ENCODE measurements at regions not wholly inside any gene's neighbourhood (a gene's known extent, or its start where the extent isn't known, plus 50 kb on each side); places are given as distances from the start of the nearest gene placed in this dataset.

- TF ChIP-seq CTCF (IDR thresholded peaks at IDR 0.05; ENCODE audit: control extremely low read depth in 1 of 3, insufficient read depth in 1 of 3, low read depth in 1 of 3, low read length in 3 of 3), result no peak
- TF ChIP-seq POLR2A (IDR thresholded peaks at IDR 0.05; ENCODE audit: control extremely low read depth in 1 of 2, low read depth in 2 of 2, low read length in 2 of 2), result no peak
Measured at GRCh38 chr15:39273717-39274411, 307.0 kb upstream of the THBS1 start (continued).
